WTC11 (cell line): ENCODE measurements at regions not wholly inside any gene's neighbourhood (a gene's known extent, or its start where the extent isn't known, plus 50 kb on each side); places are given as distances from the start of the nearest gene placed in this dataset.

Experiments used
- NFATC4 ChIP-seq: fragments of 250-450 bp; sonication (Bioruptor Pico); IDR thresholded peaks from 2 replicates; pipeline ENCODE4 v1.9.0; 2021; ENCODE audit warnings: mild to moderate bottlenecking
- NR1H2 ChIP-seq: sonication (generic); formaldehyde crosslinking; IDR thresholded peaks from 2 replicates; pipeline ENCODE4 v1.9.0; 2021; ENCODE audit warnings: mild to moderate bottlenecking, moderate library complexity, missing genetic modification reagents
- SMAD3 ChIP-seq: sonication (generic); formaldehyde crosslinking; IDR thresholded peaks from 2 replicates; pipeline ENCODE4 v1.8.0; 2022; ENCODE audit warnings: missing genetic modification reagents, mild to moderate bottlenecking, borderline replicate concordance
- ZBTB21 ChIP-seq: sonication (generic); formaldehyde crosslinking; IDR thresholded peaks from 2 replicates; pipeline ENCODE4 v1.8.1; 2023; ENCODE audit warnings: mild to moderate bottlenecking, missing genetic modification reagents, borderline replicate concordance
- TF ChIP-seq, protein P1 (sequence below): sonication (generic); formaldehyde crosslinking; IDR thresholded peaks from 2 replicates; pipeline ENCODE4 v1.8.1; 2022; ENCODE audit warnings: mild to moderate bottlenecking, missing genetic modification reagents, moderate library complexity, borderline replicate concordance
- TF ChIP-seq, protein P2 (sequence below): sonication (generic); formaldehyde crosslinking; IDR thresholded peaks from 2 replicates; pipeline ENCODE4 v1.8.0; 2022; ENCODE audit warnings: missing genetic modification reagents
- TF ChIP-seq, protein P3 (sequence below): sonication (generic); formaldehyde crosslinking; IDR thresholded peaks from 2 replicates; pipeline ENCODE4 v1.8.1; 2023; ENCODE audit warnings: mild to moderate bottlenecking, moderate library complexity, missing genetic modification reagents
- TF ChIP-seq, protein P4 (sequence below): fragments of 200-600 bp; IDR thresholded peaks from 2 replicates; pipeline ENCODE4 v1.8.0; 2022; ENCODE audit warnings: antibody characterized with exemption
- TF ChIP-seq, protein P5 (sequence below): sonication (generic); formaldehyde crosslinking; conservative IDR thresholded peaks from 2 replicates; pipeline ENCODE4 v1.8.1; 2023; ENCODE audit warnings: mild to moderate bottlenecking, low read depth, missing genetic modification reagents, moderate library complexity
- TF ChIP-seq, protein P6 (sequence below): sonication (generic); formaldehyde crosslinking; IDR thresholded peaks from 2 replicates; pipeline ENCODE4 v1.8.0; 2022; ENCODE audit warnings: mild to moderate bottlenecking, missing genetic modification reagents

DNA sequence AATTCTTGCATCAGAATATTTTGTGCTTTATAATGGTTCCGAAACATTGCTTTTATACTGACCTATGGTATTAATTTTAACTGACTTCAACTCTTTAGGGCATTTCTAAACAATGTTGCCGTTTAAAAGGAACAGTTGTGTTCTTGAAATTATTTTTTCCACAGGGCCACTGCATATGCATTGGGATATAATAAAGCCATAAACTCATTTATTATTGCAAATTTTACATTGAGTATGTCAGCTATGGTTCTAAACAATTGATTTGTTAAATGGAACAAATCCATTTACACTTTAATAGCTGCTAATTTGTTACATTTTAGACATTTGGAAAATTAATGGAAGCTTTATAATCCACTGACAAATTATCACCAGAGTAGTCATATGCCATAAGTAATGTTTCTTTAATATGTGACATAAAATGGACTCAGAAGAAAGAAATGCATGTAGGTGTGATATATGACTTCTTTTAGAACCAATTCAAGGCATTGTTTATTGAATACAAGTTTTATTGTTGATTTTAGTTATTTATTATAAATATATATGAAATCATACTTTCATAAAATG lies 553.3 kb downstream of the TLL1 start:
- TF ChIP-seq, protein P1, sequence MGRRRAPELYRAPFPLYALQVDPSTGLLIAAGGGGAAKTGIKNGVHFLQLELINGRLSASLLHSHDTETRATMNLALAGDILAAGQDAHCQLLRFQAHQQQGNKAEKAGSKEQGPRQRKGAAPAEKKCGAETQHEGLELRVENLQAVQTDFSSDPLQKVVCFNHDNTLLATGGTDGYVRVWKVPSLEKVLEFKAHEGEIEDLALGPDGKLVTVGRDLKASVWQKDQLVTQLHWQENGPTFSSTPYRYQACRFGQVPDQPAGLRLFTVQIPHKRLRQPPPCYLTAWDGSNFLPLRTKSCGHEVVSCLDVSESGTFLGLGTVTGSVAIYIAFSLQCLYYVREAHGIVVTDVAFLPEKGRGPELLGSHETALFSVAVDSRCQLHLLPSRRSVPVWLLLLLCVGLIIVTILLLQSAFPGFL (CRISPR knock-in tag): no peak
- TF ChIP-seq ZBTB21 (no peak), NR1H2 (CRISPR knock-in tag) (no peak), SMAD3 (CRISPR knock-in tag) (no peak), NFATC4 (CRISPR knock-in tag) (no peak)
- TF ChIP-seq, protein P2, sequence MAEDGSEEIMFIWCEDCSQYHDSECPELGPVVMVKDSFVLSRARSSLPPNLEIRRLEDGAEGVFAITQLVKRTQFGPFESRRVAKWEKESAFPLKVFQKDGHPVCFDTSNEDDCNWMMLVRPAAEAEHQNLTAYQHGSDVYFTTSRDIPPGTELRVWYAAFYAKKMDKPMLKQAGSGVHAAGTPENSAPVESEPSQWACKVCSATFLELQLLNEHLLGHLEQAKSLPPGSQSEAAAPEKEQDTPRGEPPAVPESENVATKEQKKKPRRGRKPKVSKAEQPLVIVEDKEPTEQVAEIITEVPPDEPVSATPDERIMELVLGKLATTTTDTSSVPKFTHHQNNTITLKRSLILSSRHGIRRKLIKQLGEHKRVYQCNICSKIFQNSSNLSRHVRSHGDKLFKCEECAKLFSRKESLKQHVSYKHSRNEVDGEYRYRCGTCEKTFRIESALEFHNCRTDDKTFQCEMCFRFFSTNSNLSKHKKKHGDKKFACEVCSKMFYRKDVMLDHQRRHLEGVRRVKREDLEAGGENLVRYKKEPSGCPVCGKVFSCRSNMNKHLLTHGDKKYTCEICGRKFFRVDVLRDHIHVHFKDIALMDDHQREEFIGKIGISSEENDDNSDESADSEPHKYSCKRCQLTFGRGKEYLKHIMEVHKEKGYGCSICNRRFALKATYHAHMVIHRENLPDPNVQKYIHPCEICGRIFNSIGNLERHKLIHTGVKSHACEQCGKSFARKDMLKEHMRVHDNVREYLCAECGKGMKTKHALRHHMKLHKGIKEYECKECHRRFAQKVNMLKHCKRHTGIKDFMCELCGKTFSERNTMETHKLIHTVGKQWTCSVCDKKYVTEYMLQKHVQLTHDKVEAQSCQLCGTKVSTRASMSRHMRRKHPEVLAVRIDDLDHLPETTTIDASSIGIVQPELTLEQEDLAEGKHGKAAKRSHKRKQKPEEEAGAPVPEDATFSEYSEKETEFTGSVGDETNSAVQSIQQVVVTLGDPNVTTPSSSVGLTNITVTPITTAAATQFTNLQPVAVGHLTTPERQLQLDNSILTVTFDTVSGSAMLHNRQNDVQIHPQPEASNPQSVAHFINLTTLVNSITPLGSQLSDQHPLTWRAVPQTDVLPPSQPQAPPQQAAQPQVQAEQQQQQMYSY (CRISPR knock-in tag): no peak
- TF ChIP-seq, protein P3, sequence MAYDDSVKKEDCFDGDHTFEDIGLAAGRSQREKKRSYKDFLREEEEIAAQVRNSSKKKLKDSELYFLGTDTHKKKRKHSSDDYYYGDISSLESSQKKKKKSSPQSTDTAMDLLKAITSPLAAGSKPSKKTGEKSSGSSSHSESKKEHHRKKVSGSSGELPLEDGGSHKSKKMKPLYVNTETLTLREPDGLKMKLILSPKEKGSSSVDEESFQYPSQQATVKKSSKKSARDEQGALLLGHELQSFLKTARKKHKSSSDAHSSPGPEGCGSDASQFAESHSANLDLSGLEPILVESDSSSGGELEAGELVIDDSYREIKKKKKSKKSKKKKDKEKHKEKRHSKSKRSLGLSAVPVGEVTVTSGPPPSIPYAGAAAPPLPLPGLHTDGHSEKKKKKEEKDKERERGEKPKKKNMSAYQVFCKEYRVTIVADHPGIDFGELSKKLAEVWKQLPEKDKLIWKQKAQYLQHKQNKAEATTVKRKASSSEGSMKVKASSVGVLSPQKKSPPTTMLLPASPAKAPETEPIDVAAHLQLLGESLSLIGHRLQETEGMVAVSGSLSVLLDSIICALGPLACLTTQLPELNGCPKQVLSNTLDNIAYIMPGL (CRISPR knock-in tag): no peak
- TF ChIP-seq, protein P4, sequence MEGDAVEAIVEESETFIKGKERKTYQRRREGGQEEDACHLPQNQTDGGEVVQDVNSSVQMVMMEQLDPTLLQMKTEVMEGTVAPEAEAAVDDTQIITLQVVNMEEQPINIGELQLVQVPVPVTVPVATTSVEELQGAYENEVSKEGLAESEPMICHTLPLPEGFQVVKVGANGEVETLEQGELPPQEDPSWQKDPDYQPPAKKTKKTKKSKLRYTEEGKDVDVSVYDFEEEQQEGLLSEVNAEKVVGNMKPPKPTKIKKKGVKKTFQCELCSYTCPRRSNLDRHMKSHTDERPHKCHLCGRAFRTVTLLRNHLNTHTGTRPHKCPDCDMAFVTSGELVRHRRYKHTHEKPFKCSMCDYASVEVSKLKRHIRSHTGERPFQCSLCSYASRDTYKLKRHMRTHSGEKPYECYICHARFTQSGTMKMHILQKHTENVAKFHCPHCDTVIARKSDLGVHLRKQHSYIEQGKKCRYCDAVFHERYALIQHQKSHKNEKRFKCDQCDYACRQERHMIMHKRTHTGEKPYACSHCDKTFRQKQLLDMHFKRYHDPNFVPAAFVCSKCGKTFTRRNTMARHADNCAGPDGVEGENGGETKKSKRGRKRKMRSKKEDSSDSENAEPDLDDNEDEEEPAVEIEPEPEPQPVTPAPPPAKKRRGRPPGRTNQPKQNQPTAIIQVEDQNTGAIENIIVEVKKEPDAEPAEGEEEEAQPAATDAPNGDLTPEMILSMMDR: no peak
- TF ChIP-seq, protein P5, sequence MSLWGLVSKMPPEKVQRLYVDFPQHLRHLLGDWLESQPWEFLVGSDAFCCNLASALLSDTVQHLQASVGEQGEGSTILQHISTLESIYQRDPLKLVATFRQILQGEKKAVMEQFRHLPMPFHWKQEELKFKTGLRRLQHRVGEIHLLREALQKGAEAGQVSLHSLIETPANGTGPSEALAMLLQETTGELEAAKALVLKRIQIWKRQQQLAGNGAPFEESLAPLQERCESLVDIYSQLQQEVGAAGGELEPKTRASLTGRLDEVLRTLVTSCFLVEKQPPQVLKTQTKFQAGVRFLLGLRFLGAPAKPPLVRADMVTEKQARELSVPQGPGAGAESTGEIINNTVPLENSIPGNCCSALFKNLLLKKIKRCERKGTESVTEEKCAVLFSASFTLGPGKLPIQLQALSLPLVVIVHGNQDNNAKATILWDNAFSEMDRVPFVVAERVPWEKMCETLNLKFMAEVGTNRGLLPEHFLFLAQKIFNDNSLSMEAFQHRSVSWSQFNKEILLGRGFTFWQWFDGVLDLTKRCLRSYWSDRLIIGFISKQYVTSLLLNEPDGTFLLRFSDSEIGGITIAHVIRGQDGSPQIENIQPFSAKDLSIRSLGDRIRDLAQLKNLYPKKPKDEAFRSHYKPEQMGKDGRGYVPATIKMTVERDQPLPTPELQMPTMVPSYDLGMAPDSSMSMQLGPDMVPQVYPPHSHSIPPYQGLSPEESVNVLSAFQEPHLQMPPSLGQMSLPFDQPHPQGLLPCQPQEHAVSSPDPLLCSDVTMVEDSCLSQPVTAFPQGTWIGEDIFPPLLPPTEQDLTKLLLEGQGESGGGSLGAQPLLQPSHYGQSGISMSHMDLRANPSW (CRISPR knock-in tag): no peak
- TF ChIP-seq, protein P6, sequence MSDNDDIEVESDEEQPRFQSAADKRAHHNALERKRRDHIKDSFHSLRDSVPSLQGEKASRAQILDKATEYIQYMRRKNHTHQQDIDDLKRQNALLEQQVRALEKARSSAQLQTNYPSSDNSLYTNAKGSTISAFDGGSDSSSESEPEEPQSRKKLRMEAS (CRISPR knock-in tag): no peak
